SK-N-SH (cell line): ENCODE measurements at regions not wholly inside any gene's neighbourhood (a gene's known extent, or its start where the extent isn't known, plus 50 kb on each side); places are given as distances from the start of the nearest gene placed in this dataset.
"Not testable (repeated sequence)": the region's sequence is repeated elsewhere in the genome, so short reads cannot be mapped to it uniquely, and the experiment has no call there.

ENCODE experiments used
- CTCF ChIA-PET: fragments of 300-600, 350-600 bp; formaldehyde crosslinking; extraction: SDS; loops from one replicate; lab custom pipeline; 2021; lab: Yijun Ruan, JAX
- POLR2A ChIA-PET: fragments of 350-600 bp; sonication (Branson Sonifier 250); formaldehyde crosslinking; extraction: SDS; loops from one replicate; lab custom pipeline; 2020; ENCODE audit warnings: antibody characterized with exemption, inconsistent platforms; lab: Yijun Ruan, JAX
- DNase-seq: peaks from one replicate; pipeline ENCODE4 v3.0.0; 2012
- H2AFZ ChIP-seq: fragments of 200-600 bp; sonication (generic); 2 replicates; pipeline ENCODE4 v1.8.1; 2016; ENCODE audit warnings: antibody characterized with exemption, mild to moderate bottlenecking, low read depth
- H3F3A ChIP-seq: fragments of 200-600 bp; sonication (generic); replicated peaks from 2 replicates; pipeline ENCODE3; 2016; ENCODE audit warnings: antibody characterized with exemption, mild to moderate bottlenecking; ENCODE audit not compliant: insufficient read depth
- H3K27ac ChIP-seq, 2 experiments: fragments of 200-500 bp in 1 of 2; fragments of 200-600 bp in 1 of 2; sonication (Bioruptor generic) in 1 of 2; sonication (generic), shearing (Covaris generic) in 1 of 2; 2 replicates each; pipeline versions ENCODE4 v1.5.1 to v1.6.1; 2014 to 2016; ENCODE audit warnings: low read depth in 2 of 2, inconsistent platforms in 1 of 2, low read length in 1 of 2, mild to moderate bottlenecking in 1 of 2, mixed read lengths in 1 of 2
- H3K27me3 ChIP-seq: fragments of 200-600 bp; sonication (generic), shearing (Covaris generic); 2 replicates; pipeline ENCODE4 v1.6.1; 2016; ENCODE audit warnings: mixed run types; ENCODE audit not compliant: insufficient read depth
- H3K36me3 ChIP-seq, 2 experiments: fragments of 200-500 bp in 1 of 2; fragments of 200-600 bp in 1 of 2; sonication (Bioruptor generic) in 1 of 2; sonication (generic) in 1 of 2; replicated peaks in 1 of 2; 2 replicates each; pipeline versions ENCODE3 to v1.5.1; 2014 to 2016; ENCODE audit warnings: low read length in 1 of 2, mild to moderate bottlenecking in 1 of 2; ENCODE audit not compliant: insufficient read depth in 2 of 2, control insufficient read depth in 1 of 2
- H3K4me1 ChIP-seq, 2 experiments: fragments of 200-500 bp in 1 of 2; fragments of 200-600 bp in 1 of 2; sonication (Bioruptor generic) in 1 of 2; sonication (generic), shearing (Covaris generic) in 1 of 2; 2 replicates each; pipeline versions ENCODE4 v1.5.1 to v1.6.1; 2014 to 2016; ENCODE audit warnings: low read depth in 1 of 2, low read length in 1 of 2, mixed run types in 1 of 2; ENCODE audit not compliant: insufficient read depth in 2 of 2, control insufficient read depth in 1 of 2
- H3K4me2 ChIP-seq: fragments of 200-600 bp; sonication (generic), shearing (Covaris generic); 2 replicates; pipeline ENCODE4 v1.6.1; 2017; ENCODE audit warnings: mixed run types
- H3K4me3 ChIP-seq, 2 experiments: fragments of 200-500 bp in 1 of 2; fragments of 200-600 bp in 1 of 2; sonication (Bioruptor generic) in 1 of 2; sonication (generic), shearing (Covaris generic) in 1 of 2; 2 replicates each; pipeline versions ENCODE4 v1.5.1 to v1.8.1; 2014 to 2016; ENCODE audit warnings: low read depth in 2 of 2, inconsistent platforms in 1 of 2, low read length in 1 of 2, mild to moderate bottlenecking in 1 of 2, mixed read lengths in 1 of 2, moderate library complexity in 1 of 2
- H3K79me2 ChIP-seq: fragments of 200-600 bp; sonication (generic); 2 replicates; pipeline ENCODE4 v1.8.1; 2017; ENCODE audit warnings: mild to moderate bottlenecking; ENCODE audit not compliant: insufficient read depth
- H3K9ac ChIP-seq: fragments of 200-600 bp; sonication (generic); 2 replicates; pipeline ENCODE4 v1.6.1; 2017; ENCODE audit warnings: mixed run types
- H3K9me2 ChIP-seq: fragments of 200-600 bp; sonication (generic); 2 replicates; pipeline ENCODE4 v1.6.1; 2017; ENCODE audit warnings: mixed run types
- H3K9me3 ChIP-seq: fragments of 200-600 bp; sonication (generic); 2 replicates; pipeline ENCODE4 v1.6.1; 2017; ENCODE audit warnings: mixed run types, mild to moderate bottlenecking, moderate library complexity
- H4K20me1 ChIP-seq: fragments of 200-600 bp; sonication (generic); 2 replicates; pipeline ENCODE4 v1.6.1; 2017; ENCODE audit warnings: mild to moderate bottlenecking, mixed run types; ENCODE audit not compliant: insufficient read depth
- JUND ChIP-seq: IDR thresholded peaks from 2 replicates; pipeline ENCODE4 v1.4.0; 2012
- MEF2A ChIP-seq: IDR thresholded peaks from 2 replicates; pipeline ENCODE4 v1.4.0; 2012; ENCODE audit warnings: low read depth, borderline replicate concordance
- SIN3A ChIP-seq: IDR thresholded peaks from 2 replicates; pipeline ENCODE4 v1.6.1; 2012; ENCODE audit warnings: low read depth, mild to moderate bottlenecking, low read length, moderate library complexity, borderline replicate concordance
- USF2 ChIP-seq: fragments of 150-350 bp; IDR thresholded peaks from 2 replicates; pipeline ENCODE4 v1.6.1; 2017; ENCODE audit warnings: antibody characterized with exemption, low read length, low read depth, borderline replicate concordance
- WGBS: methylation state at CpG from one replicate; pipeline ENCODE4 v1.1.6; 2017; ENCODE audit warnings: low lambda C conversion rate; 5-methylcytosine and 5-hydroxymethylcytosine counted together

- H3K27ac ChIP-seq: no peak overlapping the region
- H3K9ac ChIP-seq: no peak overlapping the region
- CTCF ChIA-PET: no interaction called here
- H2AFZ ChIP-seq: peak overlapping the region; percentile 51; the same call in 1 of the 2 replicates
- TF ChIP-seq MEF2A (no peak), SIN3A (no peak)
- H3K36me3 ChIP-seq: no peaks in the 10 kb centered on the region
- no peaks in the 10 kb centered on the region for H4K20me1 ChIP-seq
- H3K4me1 ChIP-seq: peaks cover 0 to 8% of the 10 kb centered on the region in 2 experiments; a peak in 1 of 4 replicates
- no peak overlapping the region for H3K4me3 ChIP-seq
- H3F3A ChIP-seq: peaks cover 11% of the 10 kb centered on the region
- 0 out of 2 replicates have a peak overlapping the region, but pooled peaks have one; percentile 5 for H3K4me2 ChIP-seq
- H3K27me3 ChIP-seq: peaks cover 17% of the 10 kb centered on the region; the same call in 1 of the 2 replicates
- no peaks in the 10 kb centered on the region for H3K9me2 ChIP-seq
- POLR2A ChIA-PET: no interaction called here
- no peak for DNase-seq
- 4% methylated on average over 3 of the region's 3 CpGs for WGBS
- H3K79me2 ChIP-seq: no peaks in the 10 kb centered on the region
- H3K9me3 ChIP-seq: no peaks in the 10 kb centered on the region
Observed at GRCh38 chr14:71803539-71804260, 128.5 kb upstream of the RGS6 start.

GRCh38 chr14:71804992-71805391 lies 127.2 kb upstream of the RGS6 start:
- Histone ChIP-seq H3K4me1 (peaks cover 0 to 8% of the 10 kb centered on the region in 2 experiments; a peak in 1 of 4 replicates), H3K36me3 (no peaks in the 10 kb centered on the region), H3K9ac (no peak overlapping the region), H3K4me3 (no peak overlapping the region), H3K9me2 (no peaks in the 10 kb centered on the region), H3F3A (peaks cover 11% of the 10 kb centered on the region), H3K27ac (no peak overlapping the region), H2AFZ (no peak overlapping the region), H4K20me1 (no peaks in the 10 kb centered on the region), H3K4me2 (no peak overlapping the region), H3K9me3 (no peaks in the 10 kb centered on the region), H3K27me3 (peaks cover 17% of the 10 kb centered on the region; the same call in 1 of the 2 replicates), H3K79me2 (no peaks in the 10 kb centered on the region)
- no peak for DNase-seq
- WGBS: 16% methylated on average over 2 of the region's 2 CpGs
- TF ChIP-seq JUND (no peak), USF2 (no peak)
- ChIA-PET POLR2A (no interaction called here), CTCF (no interaction called here)

GRCh38 chr14:71807049-71807448 lies 125.2 kb upstream of the RGS6 start:
- H3K36me3 ChIP-seq, H3K27ac ChIP-seq, POLR2A ChIA-PET, DNase-seq, H4K20me1 ChIP-seq, H3K4me3 ChIP-seq, H3K9ac ChIP-seq, H3K9me2 ChIP-seq, H3K79me2 ChIP-seq, H2AFZ ChIP-seq, H3K27me3 ChIP-seq, CTCF ChIA-PET, H3K9me3 ChIP-seq, H3K4me2 ChIP-seq, H3K4me1 ChIP-seq: not testable (repeated sequence)
- H3F3A ChIP-seq: peaks cover 11% of the 10 kb centered on the region
- WGBS: 0% methylated on average over 2 of the region's 4 CpGs

- H3K9ac ChIP-seq, CTCF ChIA-PET, H3K4me1 ChIP-seq, H4K20me1 ChIP-seq, H3K27ac ChIP-seq, H2AFZ ChIP-seq, H3F3A ChIP-seq, H3K36me3 ChIP-seq, H3K4me3 ChIP-seq, H3K9me3 ChIP-seq, H3K9me2 ChIP-seq, H3K79me2 ChIP-seq, H3K27me3 ChIP-seq, DNase-seq, H3K4me2 ChIP-seq, POLR2A ChIA-PET: not testable (repeated sequence)
- 28% methylated on average over 4 of the region's 4 CpGs for WGBS
Observed at GRCh38 chr14:71810800-71811199, 121.4 kb upstream of the RGS6 start.
